ENCODE measurements at regions not wholly inside any gene's neighbourhood (a gene's known extent, or its start where the extent isn't known, plus 50 kb on each side); places are given as distances from the start of the nearest gene placed in this dataset.
A peak's percentile ranks its signal among the peaks of the same experiment; 100 is the strongest.

GRCh38 chr22:48208894-48209293 is 1446.4 kb downstream of the TBC1D22A start:
- Histone ChIP-seq H3K9ac (ENCODE audit: low read depth, low read length, poor library complexity) (no peak overlapping the region), H2AK5ac (ENCODE audit: low read depth, low read length) (peak overlapping the region; percentile 73), H3K4ac (ENCODE audit: low read length) (no peak overlapping the region), H2BK5ac (ENCODE audit: low read length) (peak overlapping the region; percentile 55), H3K9me3 (replicated peaks in 1 of 2; ENCODE audit: control insufficient read depth in 2 of 2, insufficient read depth in 1 of 2, low read depth in 1 of 2, low read length in 2 of 2) (no peaks in the 10 kb centered on the region), H3K18ac (ENCODE audit: low read length) (peak overlapping the region; percentile 83), H3K4me3 (ENCODE audit: low read length in 2 of 2) (no peak overlapping the region), H3K36me3 (replicated peaks in 1 of 2; ENCODE audit: control insufficient read depth in 2 of 2, insufficient read depth in 2 of 2, low read length in 2 of 2) (no peaks in the 10 kb centered on the region), H2BK120ac (ENCODE audit: low read depth, low read length) (no peak overlapping the region), H3K27me3 (ENCODE audit: control insufficient read depth in 3 of 3, insufficient read depth in 3 of 3, low read depth in 1 of 3, low read length in 3 of 3) (no peaks in the 10 kb centered on the region), H2BK12ac (ENCODE audit: low read length) (no peak overlapping the region), H3K23ac (ENCODE audit: low read depth, low read length, poor library complexity) (no peak overlapping the region), H3K14ac (ENCODE audit: low read length) (no peak overlapping the region), H3K27ac (replicated peaks; ENCODE audit: low read length) (no peak overlapping the region), H3K4me2 (ENCODE audit: insufficient read depth, low read length, poor library complexity, severe bottlenecking) (no peak overlapping the region), H4K8ac (ENCODE audit: low read depth, low read length) (no peak overlapping the region), H3K79me1 (ENCODE audit: low read depth, low read length) (no peaks in the 10 kb centered on the region), H2BK15ac (ENCODE audit: low read length) (no peak overlapping the region), H4K91ac (ENCODE audit: low read depth, low read length, poor library complexity) (no peak overlapping the region), H3K4me1 (ENCODE audit: control insufficient read depth in 2 of 2, insufficient read depth in 1 of 2, low read depth in 1 of 2, low read length in 2 of 2) (peaks cover 0 to 11% of the 10 kb centered on the region in 2 donors), H2AFZ (ENCODE audit: low read length) (no peak overlapping the region)
- no CpG with 5 or more reads among the region's 19 CpGs for WGBS, 2 donors (ENCODE audit: extremely low coverage in 2 of 2, insufficient read length in 2 of 2, insufficient replicate concordance in 1 of 2)
- DNase-seq (ENCODE audit: low spot score): no peak

DNA sequence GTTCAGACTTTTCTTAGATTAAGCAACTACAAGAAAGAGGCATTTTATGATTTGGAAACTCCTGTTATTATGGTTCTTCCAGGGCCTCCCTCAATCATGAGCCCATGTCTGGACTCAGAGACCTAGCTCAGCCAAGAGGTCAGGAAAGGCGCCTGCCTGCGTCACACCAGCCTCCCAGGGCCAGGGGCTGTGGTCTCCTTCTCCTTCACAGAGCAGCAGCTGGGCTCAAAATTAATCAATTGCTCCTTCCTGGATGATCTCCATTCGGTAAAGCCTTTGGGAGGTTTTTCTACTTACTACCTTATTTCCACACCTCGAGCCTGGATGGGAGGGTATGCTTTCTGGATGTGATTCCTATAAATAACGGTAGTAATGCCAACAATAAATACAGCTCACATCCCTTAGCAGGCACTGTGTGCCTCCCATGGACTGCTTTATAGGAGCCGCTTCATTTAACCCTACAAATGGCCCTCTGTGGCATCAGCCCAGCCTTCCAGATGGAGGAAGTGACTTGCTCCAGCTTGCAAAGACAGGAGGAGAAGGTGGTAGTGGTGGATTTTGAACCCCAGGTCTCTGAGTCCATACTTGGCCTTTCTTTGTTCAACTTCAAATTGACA is 1445.6 kb downstream of the TBC1D22A start:
- no peak overlapping the region for H3K9ac ChIP-seq (ENCODE audit: low read depth, low read length, poor library complexity)
- no peak overlapping the region for H4K91ac ChIP-seq (ENCODE audit: low read depth, low read length, poor library complexity)
- no peak overlapping the region for H3K18ac ChIP-seq (ENCODE audit: low read length)
- peaks cover 0 to 11% of the 10 kb centered on the region in 2 donors for H3K4me1 ChIP-seq (ENCODE audit: control insufficient read depth in 2 of 2, insufficient read depth in 1 of 2, low read depth in 1 of 2, low read length in 2 of 2)
- H3K36me3 ChIP-seq (replicated peaks in 1 of 2; ENCODE audit: control insufficient read depth in 2 of 2, insufficient read depth in 2 of 2, low read length in 2 of 2): no peaks in the 10 kb centered on the region
- H3K79me1 ChIP-seq (ENCODE audit: low read depth, low read length): no peaks in the 10 kb centered on the region
- no peaks in the 10 kb centered on the region for H3K27me3 ChIP-seq (ENCODE audit: control insufficient read depth in 3 of 3, insufficient read depth in 3 of 3, low read depth in 1 of 3, low read length in 3 of 3)
- no peak overlapping the region for H3K23ac ChIP-seq (ENCODE audit: low read depth, low read length, poor library complexity)
- H3K27ac ChIP-seq (replicated peaks; ENCODE audit: low read length): no peak overlapping the region
- no peak for DNase-seq (ENCODE audit: low spot score)
- H2AK5ac ChIP-seq (ENCODE audit: low read depth, low read length): no peak overlapping the region
- H2BK5ac ChIP-seq (ENCODE audit: low read length): no peak overlapping the region
- no peaks in the 10 kb centered on the region for H3K9me3 ChIP-seq (replicated peaks in 1 of 2; ENCODE audit: control insufficient read depth in 2 of 2, insufficient read depth in 1 of 2, low read depth in 1 of 2, low read length in 2 of 2)
- no peak overlapping the region for H3K14ac ChIP-seq (ENCODE audit: low read length)
- no CpG with 5 or more reads among the region's 6 CpGs for WGBS, 2 donors (ENCODE audit: extremely low coverage in 2 of 2, insufficient read length in 2 of 2, insufficient replicate concordance in 1 of 2)
- H3K4me3 ChIP-seq (ENCODE audit: low read length in 2 of 2): no peak overlapping the region
- H3K4ac ChIP-seq (ENCODE audit: low read length): no peak overlapping the region
- no peak overlapping the region for H2BK12ac ChIP-seq (ENCODE audit: low read length)
- H3K4me2 ChIP-seq (ENCODE audit: insufficient read depth, low read length, poor library complexity, severe bottlenecking): no peak overlapping the region
- no peak overlapping the region for H2BK15ac ChIP-seq (ENCODE audit: low read length)
- no peak overlapping the region for H2AFZ ChIP-seq (ENCODE audit: low read length)
- H2BK120ac ChIP-seq (ENCODE audit: low read depth, low read length): no peak overlapping the region
- no peak overlapping the region for H4K8ac ChIP-seq (ENCODE audit: low read depth, low read length)

GRCh38 chr22:48205790-48206189 is 1443.3 kb downstream of the TBC1D22A start:
- Histone ChIP-seq H3K27me3 (ENCODE audit: control insufficient read depth in 3 of 3, insufficient read depth in 3 of 3, low read depth in 1 of 3, low read length in 3 of 3) (no peaks in the 10 kb centered on the region), H3K18ac (ENCODE audit: low read length) (peak overlapping the region; percentile 82), H3K9me3 (replicated peaks in 1 of 2; ENCODE audit: control insufficient read depth in 2 of 2, insufficient read depth in 1 of 2, low read depth in 1 of 2, low read length in 2 of 2) (no peaks in the 10 kb centered on the region), H3K4me3 (ENCODE audit: low read length in 2 of 2) (no peak overlapping the region), H3K4me2 (ENCODE audit: insufficient read depth, low read length, poor library complexity, severe bottlenecking) (no peak overlapping the region), H3K4ac (ENCODE audit: low read length) (no peak overlapping the region), H3K36me3 (replicated peaks in 1 of 2; ENCODE audit: control insufficient read depth in 2 of 2, insufficient read depth in 2 of 2, low read length in 2 of 2) (no peaks in the 10 kb centered on the region), H2BK5ac (ENCODE audit: low read length) (no peak overlapping the region), H3K23ac (ENCODE audit: low read depth, low read length, poor library complexity) (no peak overlapping the region), H3K79me1 (ENCODE audit: low read depth, low read length) (no peaks in the 10 kb centered on the region), H3K9ac (ENCODE audit: low read depth, low read length, poor library complexity) (peak overlapping the region; percentile 74), H3K27ac (replicated peaks; ENCODE audit: low read length) (no peak overlapping the region), H3K14ac (ENCODE audit: low read length) (peak overlapping the region; percentile 73), H2BK12ac (ENCODE audit: low read length) (no peak overlapping the region), H3K4me1 (ENCODE audit: control insufficient read depth in 2 of 2, insufficient read depth in 1 of 2, low read depth in 1 of 2, low read length in 2 of 2) (peaks cover 0 to 8% of the 10 kb centered on the region in 2 donors), H2AK5ac (ENCODE audit: low read depth, low read length) (peak overlapping the region; percentile 42), H4K91ac (ENCODE audit: low read depth, low read length, poor library complexity) (no peak overlapping the region), H4K8ac (ENCODE audit: low read depth, low read length) (peak overlapping the region; percentile 7), H2BK120ac (ENCODE audit: low read depth, low read length) (no peak overlapping the region), H2BK15ac (ENCODE audit: low read length) (no peak overlapping the region), H2AFZ (ENCODE audit: low read length) (no peak overlapping the region)
- WGBS, 2 donors (ENCODE audit: extremely low coverage in 2 of 2, insufficient read length in 2 of 2, insufficient replicate concordance in 1 of 2): no CpG with 5 or more reads among the region's 3 CpGs
- no peak for DNase-seq (ENCODE audit: low spot score)

DNA sequence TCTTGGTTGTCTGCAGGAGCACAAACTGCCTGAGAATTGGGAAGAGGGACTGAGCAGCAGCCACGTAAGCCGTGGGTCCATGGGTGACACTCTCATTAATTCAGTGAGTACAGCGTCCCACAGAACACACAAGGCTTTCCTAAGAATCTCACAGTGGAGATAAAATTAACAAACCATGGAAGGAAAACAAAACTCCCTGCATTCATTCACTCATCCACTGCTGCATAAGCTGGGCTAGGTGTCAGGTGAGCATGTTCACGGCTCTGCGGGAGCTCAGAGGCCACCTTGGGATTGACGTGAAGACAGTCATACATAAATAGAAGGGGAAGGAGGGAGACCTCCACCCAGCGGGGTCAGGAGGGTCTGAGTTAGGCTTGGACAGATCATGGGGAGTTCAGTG is 1442.7 kb downstream of the TBC1D22A start:
- no peaks in the 10 kb centered on the region for H3K27me3 ChIP-seq (ENCODE audit: control insufficient read depth in 3 of 3, insufficient read depth in 3 of 3, low read depth in 1 of 3, low read length in 3 of 3)
- no peak overlapping the region for H3K9ac ChIP-seq (ENCODE audit: low read depth, low read length, poor library complexity)
- no peak overlapping the region for H3K27ac ChIP-seq (replicated peaks; ENCODE audit: low read length)
- no peaks in the 10 kb centered on the region for H3K36me3 ChIP-seq (replicated peaks in 1 of 2; ENCODE audit: control insufficient read depth in 2 of 2, insufficient read depth in 2 of 2, low read length in 2 of 2)
- H3K14ac ChIP-seq (ENCODE audit: low read length): no peak overlapping the region
- no peak overlapping the region for H3K4ac ChIP-seq (ENCODE audit: low read length)
- no peak overlapping the region for H2AK5ac ChIP-seq (ENCODE audit: low read depth, low read length)
- no peak overlapping the region for H2BK12ac ChIP-seq (ENCODE audit: low read length)
- no peak overlapping the region for H3K4me3 ChIP-seq (ENCODE audit: low read length in 2 of 2)
- no CpG with 5 or more reads among the region's 7 CpGs for WGBS, 2 donors (ENCODE audit: extremely low coverage in 2 of 2, insufficient read length in 2 of 2, insufficient replicate concordance in 1 of 2)
- no peak overlapping the region for H3K4me2 ChIP-seq (ENCODE audit: insufficient read depth, low read length, poor library complexity, severe bottlenecking)
- no peaks in the 10 kb centered on the region for H3K79me1 ChIP-seq (ENCODE audit: low read depth, low read length)
- H4K8ac ChIP-seq (ENCODE audit: low read depth, low read length): no peak overlapping the region
- H3K4me1 ChIP-seq (ENCODE audit: control insufficient read depth in 2 of 2, insufficient read depth in 1 of 2, low read depth in 1 of 2, low read length in 2 of 2): peaks cover 0 to 4% of the 10 kb centered on the region in 2 donors
- no peaks in the 10 kb centered on the region for H3K9me3 ChIP-seq (replicated peaks in 1 of 2; ENCODE audit: control insufficient read depth in 2 of 2, insufficient read depth in 1 of 2, low read depth in 1 of 2, low read length in 2 of 2)
- H3K23ac ChIP-seq (ENCODE audit: low read depth, low read length, poor library complexity): no peak overlapping the region
- H2BK5ac ChIP-seq (ENCODE audit: low read length): no peak overlapping the region
- no peak overlapping the region for H2BK15ac ChIP-seq (ENCODE audit: low read length)
- DNase-seq (ENCODE audit: low spot score): no peak
- no peak overlapping the region for H3K18ac ChIP-seq (ENCODE audit: low read length)
- no peak overlapping the region for H4K91ac ChIP-seq (ENCODE audit: low read depth, low read length, poor library complexity)
- H2AFZ ChIP-seq (ENCODE audit: low read length): no peak overlapping the region
- H2BK120ac ChIP-seq (ENCODE audit: low read depth, low read length): no peak overlapping the region
